ENCODE measurements at regions not wholly inside any gene's neighbourhood (a gene's known extent, or its start where the extent isn't known, plus 50 kb on each side); places are given as distances from the start of the nearest gene placed in this dataset.
A peak's percentile ranks its signal among the peaks of the same experiment; 100 is the strongest.

GRCh38 chr2:60400462-60401246 lies 152.8 kb downstream of the BCL11A start:
- DNase-seq = no peak

GRCh38 chr2:60394463-60394862 lies 159.0 kb downstream of the BCL11A start:
- no peak for DNase-seq

- DNase-seq = no peak
Observed at GRCh38 chr2:60391649-60392375, 161.6 kb downstream of the BCL11A start.

GRCh38 chr2:60391230-60391629 lies 162.2 kb downstream of the BCL11A start:
- no peak for DNase-seq

GRCh38 chr2:60386436-60386835 lies 167.0 kb downstream of the BCL11A start:
- DNase-seq = no peak

GRCh38 chr2:60385648-60386047 lies 167.8 kb downstream of the BCL11A start:
- no peak for DNase-seq

GRCh38 chr2:60383401-60384143 lies 169.9 kb downstream of the BCL11A start:
- peak; percentile 33 for DNase-seq

GRCh38 chr2:60380411-60380810 lies 173.0 kb downstream of the BCL11A start:
- DNase-seq = no peak

- DNase-seq = no peak
Observed at GRCh38 chr2:60379684-60380083, 173.8 kb downstream of the BCL11A start.

- no peak for DNase-seq
Observed at GRCh38 chr2:60379216-60379615, 174.2 kb downstream of the BCL11A start.

GRCh38 chr2:60377825-60378224 lies 175.6 kb downstream of the BCL11A start:
- DNase-seq = no peak

GRCh38 chr2:60376252-60376651 lies 177.2 kb downstream of the BCL11A start:
- no peak for DNase-seq

GRCh38 chr2:60371681-60372080 lies 181.8 kb downstream of the BCL11A start:
- DNase-seq = no peak

- DNase-seq = no peak
Observed at GRCh38 chr2:60371219-60371618, 182.2 kb downstream of the BCL11A start.

GRCh38 chr2:60370814-60371213 lies 182.6 kb downstream of the BCL11A start:
- no peak for DNase-seq

- DNase-seq = no peak
Observed at GRCh38 chr2:60368456-60368855, 185.0 kb downstream of the BCL11A start.

- no peak for DNase-seq
Observed at GRCh38 chr2:60366135-60366712, 187.2 kb downstream of the BCL11A start.

- no peak for DNase-seq
Observed at GRCh38 chr2:60365556-60365955, 187.9 kb downstream of the BCL11A start.

GRCh38 chr2:60364491-60364890 lies 189.0 kb downstream of the BCL11A start:
- DNase-seq = no peak

GRCh38 chr2:60361498-60361897 lies 192.0 kb downstream of the BCL11A start:
- DNase-seq = no peak

GRCh38 chr2:60359569-60359968 lies 193.9 kb downstream of the BCL11A start:
- no peak for DNase-seq

- no peak for DNase-seq
Observed at GRCh38 chr2:60358476-60358875, 195.0 kb downstream of the BCL11A start.

- no peak for DNase-seq
Observed at GRCh38 chr2:60357996-60358395, 195.5 kb downstream of the BCL11A start.

All from OCI-M1 (cell line).